Right renal pelvis (tissue), 4 donors: ENCODE measurements at regions not wholly inside any gene's neighbourhood (a gene's known extent, or its start where the extent isn't known, plus 50 kb on each side); places are given as distances from the start of the nearest gene placed in this dataset.

Source experiments
- DNase-seq, 4 donors: peaks; one replicate each; pipeline ENCODE4 v3.0.0-alpha.2; 2013; ENCODE audit warnings: low read depth in 4 of 4, low spot score in 3 of 4, missing footprints in 1 of 4

DNA sequence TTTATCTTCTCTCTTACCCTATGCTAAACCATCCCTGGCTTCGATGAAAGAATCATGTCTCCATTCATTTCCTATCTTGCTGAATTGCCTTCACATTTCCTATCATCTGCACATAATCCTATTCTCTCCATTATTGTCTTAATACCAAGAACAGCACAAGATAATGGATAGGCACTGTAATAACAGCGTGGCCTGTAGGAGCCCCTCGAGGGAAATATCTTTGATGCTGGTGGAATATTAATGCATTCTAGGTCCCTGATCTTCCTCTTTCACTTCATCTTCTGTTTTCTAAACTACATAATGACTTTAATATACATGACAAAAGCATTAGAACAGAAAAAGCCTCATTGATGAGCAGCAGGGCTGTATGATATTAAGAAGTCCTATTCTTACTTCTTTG, 720.6 kb downstream of the RWDD3 start:
- no peak for DNase-seq

DNA sequence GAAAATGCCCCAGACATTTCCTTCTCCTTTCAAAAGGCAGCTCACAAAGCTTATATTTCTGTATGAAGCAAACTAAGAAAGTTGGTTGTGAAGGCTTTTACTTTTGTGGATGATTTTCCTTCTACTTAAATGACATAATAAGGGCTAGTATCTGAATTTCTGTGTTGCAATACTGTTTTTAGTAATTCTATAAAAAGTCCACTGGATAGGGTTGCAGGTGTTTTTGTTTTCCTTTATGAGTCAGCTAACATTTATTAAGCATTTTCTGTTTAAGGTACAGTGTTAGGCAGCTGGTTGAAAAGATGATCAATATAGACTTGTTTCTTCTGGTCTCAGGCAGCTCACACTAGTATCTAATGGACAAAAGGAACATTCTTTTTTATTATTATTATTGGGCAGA, 722.2 kb downstream of the RWDD3 start:
- no peak for DNase-seq

DNA sequence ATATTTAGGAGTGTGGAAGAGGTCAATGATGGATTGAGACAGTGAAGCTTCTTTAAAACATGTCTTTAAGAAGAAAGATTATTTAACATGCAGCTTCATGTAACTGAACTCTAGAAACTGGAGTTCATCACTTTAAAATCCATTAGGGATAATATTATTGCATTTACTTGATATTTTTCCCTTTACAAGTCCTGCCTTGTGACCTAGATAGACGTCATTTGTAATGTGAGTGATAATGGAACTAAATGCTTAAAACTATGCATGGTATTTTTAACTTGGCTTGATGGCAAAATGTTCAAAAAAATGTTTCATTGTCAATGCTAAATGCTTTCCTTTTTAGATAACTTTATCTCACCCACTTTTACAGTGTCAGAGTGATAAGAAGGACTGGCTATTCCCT, 723.7 kb downstream of the RWDD3 start:
- no peak for DNase-seq

DNA sequence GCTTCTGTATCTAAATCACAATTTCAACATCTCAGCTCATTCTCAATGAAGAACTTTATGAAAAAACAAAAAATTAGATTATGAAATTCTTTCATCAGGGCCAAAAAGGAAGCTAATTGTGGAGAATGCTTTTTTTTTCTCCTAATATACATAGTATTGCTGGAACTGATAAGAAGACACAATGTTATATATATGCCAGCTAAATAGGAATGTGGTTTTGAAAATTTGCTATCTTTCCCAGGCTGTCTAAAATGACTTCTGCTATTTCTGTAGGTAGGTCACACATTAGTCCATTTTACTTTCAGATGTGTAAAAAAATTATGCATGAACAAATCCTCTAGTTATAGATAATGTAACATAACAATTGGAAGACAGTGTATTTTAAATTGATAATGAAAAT, 732.9 kb downstream of the RWDD3 start:
- DNase-seq: no peak

DNA sequence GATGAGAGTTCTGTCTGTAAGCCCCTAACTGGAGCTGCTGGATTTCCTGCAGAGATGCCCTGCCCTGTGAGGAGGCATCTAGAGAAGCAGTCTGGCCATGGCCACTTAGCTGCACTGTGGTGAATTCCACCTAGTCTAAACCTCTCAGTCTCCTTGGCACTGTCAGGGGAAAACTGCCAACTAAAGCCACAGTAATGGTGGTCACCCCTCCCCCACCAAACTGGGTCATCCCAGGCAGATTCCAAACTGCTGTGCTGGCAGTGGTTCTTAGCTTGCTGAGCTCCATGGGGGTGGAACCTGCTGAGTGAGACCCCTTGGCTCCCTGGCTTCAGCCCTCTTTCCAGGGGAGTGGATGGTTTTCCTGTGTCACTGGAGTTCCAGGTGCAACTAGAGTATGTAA, 740.6 kb downstream of the RWDD3 start:
- DNase-seq: no peak

DNA sequence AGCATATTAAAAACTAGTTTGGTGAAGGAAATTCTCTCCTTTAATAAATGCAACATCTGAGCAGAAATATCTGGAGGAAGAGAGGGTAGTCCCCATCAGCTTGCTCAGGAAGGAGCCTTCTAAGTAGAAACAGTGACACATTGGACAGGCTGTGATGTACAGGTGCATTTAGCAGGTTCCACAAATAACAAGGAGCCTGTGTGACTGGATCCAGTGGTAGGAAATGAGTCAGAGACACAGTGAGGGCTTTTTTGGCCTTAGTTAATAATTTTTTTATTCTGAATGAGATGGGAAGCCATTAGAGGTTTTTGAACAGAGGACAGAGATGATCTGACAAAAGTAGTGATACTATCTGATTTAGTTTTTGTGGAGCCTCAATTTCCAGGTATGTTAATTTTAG, 738.9 kb upstream of the PTBP2 start:
- no peak for DNase-seq

DNA sequence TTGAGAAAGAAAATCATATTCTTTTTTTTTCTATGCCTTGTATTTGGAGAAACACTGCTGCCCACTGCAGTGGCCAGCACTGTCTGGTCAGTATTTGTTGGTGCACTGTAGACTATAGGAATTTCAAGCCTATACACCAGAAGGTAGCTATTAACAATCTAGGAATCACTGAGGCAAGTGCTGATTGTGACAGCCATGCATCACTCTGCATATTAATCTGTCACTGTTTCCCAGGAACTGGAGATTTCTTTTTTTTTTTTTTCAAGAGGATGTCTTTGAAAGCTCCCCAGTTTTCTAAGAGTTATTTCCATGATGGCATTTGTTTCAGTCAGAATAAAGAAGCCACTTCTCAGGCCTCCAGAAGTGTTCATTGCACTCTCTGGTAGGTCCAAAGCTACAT, 737.8 kb upstream of the PTBP2 start:
- no peak for DNase-seq

DNA sequence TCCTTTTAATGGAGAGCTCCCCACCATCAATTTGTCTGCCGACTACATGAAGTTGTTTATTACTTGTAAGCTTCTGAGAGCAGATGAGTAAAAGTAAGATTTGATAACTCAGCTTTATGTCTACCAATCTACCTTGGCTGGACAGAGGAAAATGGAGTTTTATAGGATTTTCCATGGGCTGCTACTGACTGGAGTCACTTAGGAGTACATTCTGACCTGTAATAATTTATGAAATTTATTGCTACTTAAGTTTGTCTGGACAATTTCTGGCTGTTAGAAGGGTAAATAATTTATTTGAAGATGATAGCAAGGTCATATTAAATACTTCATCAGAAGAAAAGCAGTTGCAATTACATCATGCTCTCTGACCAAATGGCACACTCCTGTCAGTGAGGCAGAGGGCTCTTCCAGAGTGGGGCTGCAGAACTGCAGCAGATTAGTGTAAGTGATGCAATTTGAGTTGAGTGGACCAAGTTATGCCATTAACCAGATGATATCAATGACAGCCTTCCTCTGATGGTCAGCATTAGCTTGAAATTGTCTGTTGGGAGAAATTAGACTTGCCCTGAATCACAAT, 736.7 kb upstream of the PTBP2 start:
- no peak for DNase-seq

DNA sequence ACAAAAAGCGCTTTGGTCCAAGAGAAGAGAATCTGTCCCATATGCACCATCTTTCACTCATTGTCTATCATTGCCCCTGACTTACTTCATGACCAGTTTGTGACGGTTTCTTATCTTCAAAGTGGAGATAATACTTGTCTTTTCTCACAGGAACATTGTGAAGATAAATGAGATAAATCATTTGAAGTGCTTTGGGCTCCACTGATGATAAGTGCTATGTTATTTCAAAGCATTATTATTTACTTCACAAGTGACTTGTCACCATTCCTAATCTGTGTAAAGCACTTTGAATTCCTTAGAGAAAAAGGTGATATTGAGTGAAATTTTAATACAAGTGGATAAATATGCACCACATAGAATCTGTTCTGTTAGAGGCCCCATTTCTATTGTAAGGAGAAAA, 731.6 kb upstream of the PTBP2 start:
- DNase-seq: no peak

DNA sequence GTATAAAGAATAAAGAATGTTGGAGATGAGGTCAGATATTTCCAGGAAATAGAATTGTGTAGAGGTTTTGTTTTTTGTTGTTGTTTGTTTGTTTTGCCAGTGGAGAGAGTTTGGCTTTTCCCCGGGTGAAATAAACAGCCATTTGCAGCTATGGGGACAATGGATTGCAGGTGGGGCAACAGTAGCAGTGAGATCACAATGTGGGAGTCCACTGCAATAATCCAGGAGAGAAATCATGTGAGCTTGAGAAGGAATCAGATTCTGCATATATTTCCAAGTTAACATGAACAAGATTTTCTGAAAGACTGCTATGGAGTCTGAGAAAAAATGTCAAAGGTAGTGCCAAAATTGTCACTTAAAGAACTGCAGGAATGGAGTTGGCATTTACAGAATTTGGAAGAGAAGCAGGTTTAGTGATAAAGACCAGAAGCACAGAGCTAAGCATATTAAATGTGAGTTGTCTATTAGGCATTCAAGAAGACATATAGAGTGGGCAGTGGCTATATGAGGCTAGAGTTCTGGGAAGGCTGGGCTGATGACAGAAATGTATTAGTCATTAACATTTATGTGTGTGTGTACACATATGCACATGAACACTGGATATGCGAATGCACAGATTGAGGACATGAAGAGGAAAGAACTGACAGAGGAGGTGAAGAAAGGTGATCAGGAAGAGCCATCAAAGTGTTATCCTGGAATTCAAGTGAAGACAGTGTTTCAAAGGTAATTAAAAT, 729.6 kb upstream of the PTBP2 start:
- no peak for DNase-seq

DNA sequence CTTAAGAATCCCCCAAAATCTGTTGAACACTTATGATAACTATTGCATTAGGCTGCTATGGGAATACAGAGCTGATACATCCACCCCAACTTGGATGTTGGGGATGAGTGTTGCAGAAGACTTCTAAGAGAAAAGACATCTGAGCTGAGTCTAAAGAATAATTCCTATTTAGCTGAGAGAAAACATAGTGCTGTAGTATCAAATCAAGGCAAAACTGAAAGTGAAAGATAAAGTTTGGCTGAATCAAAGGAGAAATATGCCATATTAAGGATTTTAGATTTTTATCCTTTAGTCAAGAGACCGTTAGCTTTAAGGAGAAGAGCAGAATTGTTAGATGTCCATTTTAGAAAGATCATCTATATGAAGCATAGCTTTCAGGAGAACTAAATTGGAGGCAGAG, 726.9 kb upstream of the PTBP2 start:
- no peak for DNase-seq

DNA sequence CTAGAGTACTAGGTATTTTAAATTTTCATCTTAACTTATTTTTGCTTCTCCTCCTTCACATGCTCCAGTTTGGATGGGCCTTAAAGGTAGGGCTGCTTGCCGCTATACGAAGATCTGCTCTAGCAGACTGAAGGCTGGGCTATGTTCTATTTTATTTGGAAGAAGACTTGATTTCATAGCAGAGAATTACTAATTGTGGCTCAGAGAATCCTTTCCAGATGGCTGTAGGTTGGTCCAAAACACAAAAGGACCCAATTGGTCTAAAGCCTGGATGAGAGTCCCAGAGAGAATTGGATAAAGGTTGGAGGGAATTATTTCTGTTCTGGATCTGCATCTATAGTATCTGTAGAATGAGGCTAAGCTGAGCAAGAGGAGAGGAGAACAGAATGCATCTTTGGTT, 719.4 kb upstream of the PTBP2 start:
- no peak for DNase-seq

DNA sequence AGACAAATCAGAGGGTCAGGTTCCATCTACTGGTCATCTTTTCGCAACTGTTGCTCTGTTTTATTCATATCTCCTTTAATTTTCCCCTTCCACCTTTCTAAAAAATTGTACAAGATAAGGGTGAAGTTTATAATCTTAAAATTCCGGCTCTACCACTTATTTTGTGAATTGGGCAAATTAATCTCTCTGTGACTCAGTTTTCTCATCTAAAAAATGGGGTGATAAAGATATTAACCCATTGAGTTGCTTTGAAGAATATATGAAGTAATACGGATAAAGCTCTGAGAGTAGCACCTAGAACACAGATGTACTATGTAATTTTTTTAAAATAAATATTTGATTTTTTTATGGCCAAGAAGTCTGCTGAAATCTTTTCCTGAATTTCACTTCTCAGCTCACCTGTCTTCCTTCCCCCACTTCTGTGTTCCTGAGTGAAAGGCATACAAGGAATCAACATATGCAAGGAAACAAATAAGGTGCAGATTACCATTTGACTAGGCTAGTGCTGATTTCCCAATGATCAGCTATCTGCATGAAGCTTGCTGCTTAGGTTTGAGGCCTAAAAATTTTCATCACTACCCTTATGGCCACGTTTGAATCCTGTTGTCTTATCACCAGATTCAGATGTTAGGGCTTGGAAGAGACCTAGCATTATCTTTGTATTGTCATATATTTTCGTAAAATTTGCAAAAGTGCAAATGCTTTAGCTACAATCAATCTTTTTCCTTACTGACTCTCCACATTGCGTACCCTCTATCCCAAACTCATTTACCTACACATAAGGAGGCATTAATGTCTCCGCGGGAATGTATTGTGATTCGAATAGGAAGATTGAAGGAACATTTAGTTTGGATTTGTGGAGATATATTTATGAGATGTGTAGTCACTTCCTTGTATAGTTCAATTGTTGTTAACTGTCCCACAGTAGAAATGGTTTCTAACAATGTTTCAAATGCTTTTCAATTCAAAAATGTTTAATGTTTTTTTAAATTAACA, 718.3 kb upstream of the PTBP2 start:
- DNase-seq: no peak

DNA sequence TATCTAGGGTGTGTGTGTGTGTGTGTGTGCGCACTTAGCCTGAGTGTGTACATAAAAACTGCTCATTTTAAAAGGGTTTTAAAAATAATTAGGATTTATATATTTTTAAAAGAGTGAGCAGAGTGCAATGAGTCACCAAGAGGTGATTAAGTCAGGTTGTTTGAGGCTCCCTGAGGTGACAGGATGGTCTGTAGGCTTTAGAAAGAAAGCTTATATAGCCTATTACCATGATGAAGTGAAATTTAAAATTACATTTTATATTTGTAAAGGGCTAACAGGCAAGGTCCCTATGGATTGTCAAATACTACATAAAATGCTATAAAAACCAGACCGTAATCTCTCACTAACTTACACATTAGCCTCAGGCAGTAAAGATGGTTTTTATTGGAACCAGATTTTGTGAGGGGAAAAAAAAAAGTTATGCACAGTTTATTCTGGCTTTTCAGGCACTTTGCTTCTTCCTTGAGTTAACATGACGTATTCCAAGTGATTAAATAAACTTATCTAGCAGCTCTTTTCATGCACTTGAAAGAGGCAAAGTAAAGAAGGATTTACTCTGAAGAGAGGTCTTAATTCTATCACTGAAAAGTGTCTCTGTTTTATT, 711.7 kb upstream of the PTBP2 start:
- no peak for DNase-seq

DNA sequence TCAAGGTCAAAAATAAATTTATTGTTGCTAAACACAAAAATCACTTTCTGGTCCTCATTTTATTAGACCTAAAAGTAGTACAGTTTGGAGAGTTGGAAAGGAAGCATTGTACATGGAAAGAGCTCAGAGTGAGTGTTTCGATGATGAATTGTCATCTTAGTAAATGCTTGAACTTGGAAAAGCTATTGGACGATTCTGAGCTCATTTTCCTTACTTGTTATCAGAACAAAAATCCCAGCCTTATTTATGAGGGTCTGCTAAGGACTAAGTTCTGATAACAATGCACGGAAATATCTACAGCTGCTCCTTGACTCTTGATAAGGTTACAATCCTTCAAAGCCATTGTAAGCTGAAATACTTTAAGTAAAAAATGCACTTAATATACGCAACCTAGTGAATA, 710.0 kb upstream of the PTBP2 start:
- DNase-seq: no peak

DNA sequence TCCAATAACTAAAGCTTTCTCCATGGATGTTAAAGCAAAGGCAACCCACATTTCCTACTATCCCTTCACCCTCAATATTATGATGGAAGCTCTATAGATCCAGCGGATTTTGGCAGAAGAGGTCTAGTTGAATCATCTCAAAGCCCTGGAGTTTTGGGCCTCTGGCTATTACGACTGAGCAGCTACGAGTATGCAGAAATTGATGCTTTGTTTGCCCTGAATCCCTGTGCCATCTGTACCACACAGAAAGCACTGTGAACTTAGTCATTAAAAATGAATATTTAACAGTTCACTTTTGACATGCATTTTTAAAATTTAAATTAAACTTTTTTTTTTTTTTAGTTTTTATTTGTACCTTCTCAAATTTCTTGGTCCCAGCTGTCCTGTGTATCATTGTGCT, 705.4 kb upstream of the PTBP2 start:
- no peak for DNase-seq

DNA sequence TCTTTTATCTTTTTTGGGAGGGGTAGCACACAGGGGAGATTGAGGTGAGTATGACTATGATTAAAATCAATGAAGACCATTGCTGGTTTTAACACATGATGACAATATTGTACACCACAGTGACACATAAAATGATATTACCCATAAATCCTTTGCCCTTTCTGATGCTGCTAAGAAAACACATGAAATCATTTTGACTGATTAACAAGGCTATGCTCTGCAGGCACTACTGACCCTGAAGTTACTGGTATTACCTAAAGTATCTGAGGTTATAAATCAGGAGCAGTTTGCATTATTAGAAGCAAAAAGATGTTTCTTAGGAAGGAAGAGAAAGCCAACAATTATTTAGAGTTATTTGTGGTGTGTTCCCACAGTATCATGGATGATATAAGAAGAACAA, 701.2 kb upstream of the PTBP2 start:
- no peak for DNase-seq

DNA sequence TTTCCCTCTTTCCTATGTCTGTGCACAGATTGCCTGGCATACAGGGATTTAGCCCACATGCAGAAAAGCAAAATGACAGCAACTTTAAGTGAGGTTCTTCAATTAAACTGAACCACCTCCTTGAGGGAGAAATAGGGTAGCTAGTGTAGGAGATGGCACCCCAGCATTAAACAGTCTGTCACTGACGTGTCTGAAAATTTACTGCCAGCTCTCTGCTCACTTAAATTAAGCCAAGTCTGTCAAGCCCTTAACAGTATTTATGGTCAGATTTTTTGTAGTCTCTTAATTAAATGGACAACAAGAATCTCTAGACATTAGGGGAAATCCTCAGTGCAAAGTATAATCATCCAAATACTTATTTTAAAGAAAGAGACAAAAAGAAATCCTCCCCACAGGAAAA, 696.5 kb upstream of the PTBP2 start:
- no peak for DNase-seq

DNA sequence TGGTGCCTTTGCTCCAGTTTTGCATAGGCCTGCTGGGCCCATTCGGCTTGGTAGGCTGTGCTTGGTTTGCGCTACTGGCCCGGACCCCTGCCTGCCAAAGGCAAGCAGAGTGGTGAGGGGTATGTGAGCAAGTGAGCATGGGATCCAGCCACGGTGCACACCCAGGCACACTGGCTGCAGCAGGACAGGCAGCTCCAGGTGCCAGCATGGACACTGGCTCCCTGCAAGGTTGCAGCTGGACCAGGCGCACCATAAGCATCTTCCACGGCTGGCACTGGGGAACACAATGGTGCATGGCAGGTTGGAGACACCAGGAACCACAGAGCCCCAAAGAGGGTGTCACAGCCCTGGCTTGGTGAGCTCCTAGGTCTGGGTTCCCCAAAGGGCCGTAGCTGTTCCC, 693.5 kb upstream of the PTBP2 start:
- no peak for DNase-seq

DNA sequence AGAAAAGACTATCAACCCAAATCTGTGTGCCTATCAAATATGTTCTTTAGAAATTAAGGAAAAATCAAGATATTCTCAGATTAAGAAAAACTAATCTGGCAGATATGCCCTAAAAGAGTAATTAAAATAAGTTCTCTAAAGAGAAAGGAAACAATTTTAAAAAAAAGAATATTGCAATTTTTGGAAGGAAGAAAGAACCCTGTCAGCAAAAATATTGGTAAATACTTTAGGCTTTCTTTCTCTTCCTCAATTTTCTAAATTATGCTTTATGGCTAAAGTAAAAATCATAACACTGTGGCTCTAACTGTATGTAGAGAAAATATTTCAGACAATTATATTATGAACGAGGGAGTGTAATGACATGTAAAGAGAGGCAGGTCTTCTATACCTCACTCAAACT, 691.3 kb upstream of the PTBP2 start:
- DNase-seq: no peak

DNA sequence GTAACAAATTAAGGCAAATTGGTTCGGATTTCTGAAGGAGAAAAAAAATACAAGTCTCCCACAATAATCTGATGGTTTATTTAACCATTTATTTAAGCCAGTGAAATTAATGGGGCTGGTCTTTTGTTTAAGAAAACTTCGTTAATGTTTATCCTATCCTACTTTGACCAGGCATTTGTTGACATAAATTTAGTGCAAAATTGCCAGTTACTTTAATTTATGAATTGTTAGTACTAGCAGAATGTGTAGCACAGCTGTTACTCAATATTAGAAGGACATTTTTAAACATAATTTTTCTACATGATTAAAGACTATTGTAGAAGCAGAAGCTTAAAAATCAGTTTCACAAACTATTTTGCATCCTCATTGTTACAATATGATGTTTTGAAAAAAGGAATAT, 687.6 kb upstream of the PTBP2 start:
- DNase-seq: no peak
